Astrocyte (in vitro differentiated cells and primary cell): ENCODE measurements at regions not wholly inside any gene's neighbourhood (a gene's known extent, or its start where the extent isn't known, plus 50 kb on each side); places are given as distances from the start of the nearest gene placed in this dataset.

ENCODE experiments used
- DNase-seq: peaks from one replicate; pipeline ENCODE4 v3.0.0-alpha.2; 2010; ENCODE audit warnings: low read depth
- FAIRE-seq: peaks from 2 replicates; lab custom pipeline; 2011; peaks lifted over from hg19 to GRCh38; lab: Jason Lieb, UNC
- H2AFZ ChIP-seq: 2 replicates; pipeline ENCODE4 v1.6.0; 2012; ENCODE audit warnings: low read depth, low read length, inconsistent platforms
- H3K27ac ChIP-seq: 2 replicates; pipeline ENCODE4 v1.5.1; 2011; ENCODE audit warnings: low read depth, low read length, inconsistent platforms
- H3K27me3 ChIP-seq: 2 replicates; pipeline ENCODE4 v1.6.0; 2011; ENCODE audit warnings: low read length, inconsistent platforms; ENCODE audit not compliant: insufficient read depth
- H3K36me3 ChIP-seq: 2 replicates; pipeline ENCODE4 v1.5.1; 2011; ENCODE audit warnings: low read length, inconsistent platforms; ENCODE audit not compliant: insufficient read depth
- H3K4me1 ChIP-seq: 2 replicates; pipeline ENCODE4 v1.5.1; 2011; ENCODE audit warnings: low read length, inconsistent platforms; ENCODE audit not compliant: insufficient read depth
- H3K4me2 ChIP-seq: 2 replicates; pipeline ENCODE4 v1.6.0; 2012; ENCODE audit warnings: low read length, inconsistent platforms
- H3K4me3 ChIP-seq: 2 replicates; pipeline ENCODE4 v1.5.1; 2011; ENCODE audit warnings: low read depth, mild to moderate bottlenecking, low read length, inconsistent platforms; ENCODE audit not compliant: insufficient read depth
- H3K79me2 ChIP-seq: 2 replicates; pipeline ENCODE4 v1.6.0; 2012; ENCODE audit warnings: mild to moderate bottlenecking, low read length, inconsistent platforms; ENCODE audit not compliant: insufficient read depth
- H3K9ac ChIP-seq: 2 replicates; pipeline ENCODE4 v1.6.0; 2012; ENCODE audit warnings: mild to moderate bottlenecking, low read length, inconsistent platforms
- H3K9me3 ChIP-seq: 2 replicates; pipeline ENCODE4 v1.5.1; 2012; ENCODE audit warnings: low read depth, mild to moderate bottlenecking, low read length, inconsistent platforms; ENCODE audit not compliant: insufficient read depth
- H4K20me1 ChIP-seq: 2 replicates; pipeline ENCODE4 v1.6.0; 2012; ENCODE audit warnings: low read length, inconsistent platforms; ENCODE audit not compliant: insufficient read depth
- H3K27ac Mint-ChIP-seq: one replicate; pipeline ENCODE4 v1.8.0; 2021; ENCODE audit warnings: mild to moderate bottlenecking, mixed read lengths; ENCODE audit not compliant: unreplicated experiment
- H3K27me3 Mint-ChIP-seq: one replicate; pipeline ENCODE4 v1.8.0; 2021; ENCODE audit warnings: low read depth, mixed read lengths; ENCODE audit not compliant: unreplicated experiment
- H3K36me3 Mint-ChIP-seq: one replicate; pipeline ENCODE4 v1.8.0; 2021; ENCODE audit warnings: low read depth, mixed read lengths; ENCODE audit not compliant: unreplicated experiment
- H3K4me1 Mint-ChIP-seq: one replicate; pipeline ENCODE4 v1.8.0; 2021; ENCODE audit warnings: low read depth, mixed read lengths; ENCODE audit not compliant: unreplicated experiment
- H3K4me3 Mint-ChIP-seq: one replicate; pipeline ENCODE4 v1.8.0; 2021; ENCODE audit warnings: mild to moderate bottlenecking, moderate library complexity, mixed read lengths; ENCODE audit not compliant: unreplicated experiment
- H3K9me3 Mint-ChIP-seq: one replicate; pipeline ENCODE4 v1.8.0; 2021; ENCODE audit warnings: mild to moderate bottlenecking, mixed read lengths; ENCODE audit not compliant: unreplicated experiment
- EZH2 ChIP-seq: IDR thresholded peaks from 2 replicates; pipeline ENCODE4 v1.6.1; 2012; ENCODE audit warnings: mild to moderate bottlenecking, low read length, inconsistent platforms; ENCODE audit not compliant: insufficient read depth
- TF ChIP-seq, protein P1 (sequence below): IDR thresholded peaks from 2 replicates; pipeline ENCODE4 v1.5.1; 2011; ENCODE audit warnings: low read depth, mild to moderate bottlenecking, inconsistent platforms, low read length, moderate library complexity; ENCODE audit not compliant: insufficient read depth

DNA sequence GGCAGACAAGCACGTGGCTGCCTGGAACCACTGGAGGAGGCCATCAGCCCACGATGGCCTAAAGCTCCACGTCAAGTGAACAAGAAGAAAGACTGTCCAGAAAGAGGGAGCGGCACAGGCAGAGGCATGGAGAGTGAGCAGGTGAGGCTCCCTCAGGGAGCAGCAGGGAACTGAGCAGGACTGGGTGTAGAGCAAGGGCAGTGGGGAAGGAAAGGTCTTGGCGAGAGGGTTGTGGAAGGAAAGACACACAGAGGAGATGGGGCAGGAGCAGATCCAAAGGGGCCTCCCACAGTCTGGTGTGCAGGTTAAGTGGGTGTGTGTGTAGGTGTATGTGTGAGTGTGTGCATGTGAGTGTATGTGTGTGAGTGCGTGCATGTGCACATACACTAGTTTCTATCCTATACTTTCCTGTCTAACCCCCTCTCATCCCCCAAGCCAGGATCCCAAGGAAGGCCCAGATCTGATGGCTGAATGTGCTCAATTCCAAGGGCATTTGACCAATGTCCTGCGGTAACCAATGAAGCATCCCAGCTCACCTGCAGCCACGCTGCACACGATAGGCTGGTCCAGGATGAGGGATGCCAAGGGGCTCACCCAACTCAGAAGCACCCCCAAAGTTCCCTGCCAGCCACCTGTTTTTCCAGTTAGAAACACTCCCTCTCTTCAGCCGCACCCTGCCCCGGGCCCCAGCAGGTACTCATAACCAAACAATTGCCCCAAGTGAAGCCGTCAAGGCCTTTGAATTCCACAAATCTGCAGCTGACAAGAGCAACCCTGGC lies 262.5 kb upstream of the RAB6C start:
- Histone ChIP-seq H3K4me3 (no peak overlapping the region), H4K20me1 (no peaks in the 10 kb centered on the region), H3K36me3 (no peaks in the 10 kb centered on the region), H3K27ac (no peak overlapping the region), H3K9ac (no peak overlapping the region), H3K27me3 (no peaks in the 10 kb centered on the region), H3K9me3 (no peaks in the 10 kb centered on the region), H3K4me2 (no peak overlapping the region), H2AFZ (no peak overlapping the region), H3K4me1 (no peaks in the 10 kb centered on the region), H3K79me2 (no peaks in the 10 kb centered on the region)
- DNase-seq (no peak), FAIRE-seq (no peak)
- Mint-ChIP-seq H3K27ac (no peak overlapping the region), H3K27me3 (peaks cover 7% of the 10 kb centered on the region), H3K9me3 (peaks cover 2% of the 10 kb centered on the region), H3K36me3 (no peaks in the 10 kb centered on the region), H3K4me1 (no peaks in the 10 kb centered on the region), H3K4me3 (peak overlapping the region; percentile 21)
- TF ChIP-seq, protein P1, sequence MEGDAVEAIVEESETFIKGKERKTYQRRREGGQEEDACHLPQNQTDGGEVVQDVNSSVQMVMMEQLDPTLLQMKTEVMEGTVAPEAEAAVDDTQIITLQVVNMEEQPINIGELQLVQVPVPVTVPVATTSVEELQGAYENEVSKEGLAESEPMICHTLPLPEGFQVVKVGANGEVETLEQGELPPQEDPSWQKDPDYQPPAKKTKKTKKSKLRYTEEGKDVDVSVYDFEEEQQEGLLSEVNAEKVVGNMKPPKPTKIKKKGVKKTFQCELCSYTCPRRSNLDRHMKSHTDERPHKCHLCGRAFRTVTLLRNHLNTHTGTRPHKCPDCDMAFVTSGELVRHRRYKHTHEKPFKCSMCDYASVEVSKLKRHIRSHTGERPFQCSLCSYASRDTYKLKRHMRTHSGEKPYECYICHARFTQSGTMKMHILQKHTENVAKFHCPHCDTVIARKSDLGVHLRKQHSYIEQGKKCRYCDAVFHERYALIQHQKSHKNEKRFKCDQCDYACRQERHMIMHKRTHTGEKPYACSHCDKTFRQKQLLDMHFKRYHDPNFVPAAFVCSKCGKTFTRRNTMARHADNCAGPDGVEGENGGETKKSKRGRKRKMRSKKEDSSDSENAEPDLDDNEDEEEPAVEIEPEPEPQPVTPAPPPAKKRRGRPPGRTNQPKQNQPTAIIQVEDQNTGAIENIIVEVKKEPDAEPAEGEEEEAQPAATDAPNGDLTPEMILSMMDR = no peak
- no peak for TF ChIP-seq EZH2

DNA sequence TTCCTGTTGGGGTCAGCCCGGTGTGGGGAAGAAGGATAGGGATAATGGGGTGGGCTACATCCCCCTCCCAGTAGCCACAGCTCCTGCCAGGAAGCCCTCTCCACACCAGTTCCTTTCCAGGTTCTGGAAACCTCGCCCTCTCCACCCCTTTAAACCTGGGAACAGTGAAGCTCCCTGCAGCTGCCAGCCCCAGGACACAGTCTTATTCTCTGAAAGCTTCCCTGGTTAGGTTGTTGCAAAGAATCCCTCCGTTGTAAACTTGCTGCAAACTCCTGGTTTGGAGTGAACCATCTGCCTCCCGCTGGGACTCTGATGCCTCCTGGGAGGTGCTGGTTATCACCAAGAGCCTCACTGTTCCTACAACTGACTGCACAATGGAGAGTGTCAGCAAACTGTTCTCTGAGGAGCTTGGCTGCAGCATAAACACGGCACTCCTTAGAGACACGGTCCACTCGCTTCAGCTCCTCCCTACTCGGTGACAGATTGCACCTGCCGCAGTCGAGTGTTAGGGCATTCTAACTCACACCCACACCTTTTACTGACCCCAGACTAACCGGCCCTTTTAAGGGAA lies 261.8 kb upstream of the RAB6C start:
- TF ChIP-seq, protein P1 = no peak
- TF ChIP-seq EZH2 = no peak
- no peak overlapping the region for H3K9ac ChIP-seq
- DNase-seq (no peak), FAIRE-seq (no peak)
- no peak overlapping the region for H3K27ac ChIP-seq
- no peaks in the 10 kb centered on the region for H3K4me1 Mint-ChIP-seq
- no peaks in the 10 kb centered on the region for H3K27me3 ChIP-seq
- no peak overlapping the region for H3K4me3 ChIP-seq
- no peaks in the 10 kb centered on the region for H3K4me1 ChIP-seq
- no peak overlapping the region for H3K27ac Mint-ChIP-seq
- H2AFZ ChIP-seq = no peak overlapping the region
- no peaks in the 10 kb centered on the region for H3K9me3 ChIP-seq
- H3K27me3 Mint-ChIP-seq = peaks cover 7% of the 10 kb centered on the region
- H3K4me2 ChIP-seq = no peak overlapping the region
- H3K4me3 Mint-ChIP-seq = no peak overlapping the region
- no peaks in the 10 kb centered on the region for H3K79me2 ChIP-seq
- peaks cover 2% of the 10 kb centered on the region for H3K9me3 Mint-ChIP-seq
- H3K36me3 Mint-ChIP-seq = no peaks in the 10 kb centered on the region
- H3K36me3 ChIP-seq = no peaks in the 10 kb centered on the region
- no peaks in the 10 kb centered on the region for H4K20me1 ChIP-seq

DNA sequence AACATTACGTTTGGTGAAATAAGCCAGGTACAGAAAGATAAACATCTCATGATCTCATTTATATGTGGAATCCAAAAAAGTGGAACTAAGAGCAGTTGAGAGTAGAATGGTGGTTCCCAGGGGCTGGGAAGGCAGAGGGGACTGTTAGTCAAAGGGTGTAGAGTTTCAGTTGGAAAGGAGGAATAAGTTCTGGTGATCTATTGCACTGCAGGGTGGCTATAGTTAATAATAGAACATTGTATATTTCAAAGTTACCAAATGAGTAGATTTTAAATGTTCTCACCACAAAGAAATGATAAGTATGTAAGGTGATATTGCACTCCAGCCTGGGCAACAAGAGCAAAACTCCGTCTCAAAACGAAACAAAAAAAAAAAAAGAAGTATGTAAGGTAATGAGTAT lies 260.1 kb upstream of the RAB6C start:
- no peaks in the 10 kb centered on the region for H3K79me2 ChIP-seq
- no peak overlapping the region for H3K27ac ChIP-seq
- no peaks in the 10 kb centered on the region for H3K27me3 ChIP-seq
- H3K9me3 ChIP-seq = no peaks in the 10 kb centered on the region
- no peak overlapping the region for H3K4me3 ChIP-seq
- H4K20me1 ChIP-seq = no peaks in the 10 kb centered on the region
- no peak overlapping the region for H3K4me2 ChIP-seq
- TF ChIP-seq, protein P1 = no peak
- TF ChIP-seq EZH2 = no peak
- H3K36me3 Mint-ChIP-seq = no peaks in the 10 kb centered on the region
- H3K27me3 Mint-ChIP-seq = peaks cover 12% of the 10 kb centered on the region
- no peak overlapping the region for H2AFZ ChIP-seq
- H3K9ac ChIP-seq = no peak overlapping the region
- peaks cover 2% of the 10 kb centered on the region for H3K9me3 Mint-ChIP-seq
- H3K36me3 ChIP-seq = no peaks in the 10 kb centered on the region
- H3K4me1 ChIP-seq = no peaks in the 10 kb centered on the region
- H3K4me3 Mint-ChIP-seq = no peak overlapping the region
- DNase-seq = no peak
- H3K27ac Mint-ChIP-seq = no peak overlapping the region
- H3K4me1 Mint-ChIP-seq = no peaks in the 10 kb centered on the region
- FAIRE-seq = no peak
